Natural killer cell treated with Interleukin-12 subunit alpha and Interleukin-12 subunit beta and Interleukin-15 and Interleukin-18, amount 100 ng/mL, for 72 hours (primary cell): ENCODE measurements at regions not wholly inside any gene's neighbourhood (a gene's known extent, or its start where the extent isn't known, plus 50 kb on each side); places are given as distances from the start of the nearest gene placed in this dataset.
"Not testable (repeated sequence)": the region's sequence is repeated elsewhere in the genome, so short reads cannot be mapped to it uniquely, and the experiment has no call there.

Source experiments
- ATAC-seq, 2 donors: fragments of 150-1000 bp; cut with Tn5 transposase in 1 of 2; sonication (Bioruptor Pico), chemical (Tn5 transposase) in 1 of 2; 2 replicates each; pipeline ENCODE4 v1.10.0; 2021
- DNase-seq: peaks from one replicate; pipeline ENCODE4 v3.0.0; 2022; ENCODE audit warnings: low spot score
- H3K27ac Mint-ChIP-seq, 2 donors: 1 replicate in 1 of 2; 2 replicates in 1 of 2; pipeline ENCODE4 v1.8.0; 2022; ENCODE audit warnings: mixed read lengths in 2 of 2, mild to moderate bottlenecking in 1 of 2, moderate library complexity in 1 of 2
- H3K27me3 Mint-ChIP-seq, 2 donors: 1 replicate in 1 of 2; 2 replicates in 1 of 2; pipeline ENCODE4 v1.8.0; 2022; ENCODE audit warnings: mixed read lengths in 2 of 2
- H3K36me3 Mint-ChIP-seq: one replicate; pipeline ENCODE4 v1.8.0; 2022; ENCODE audit warnings: mixed read lengths
- H3K4me1 Mint-ChIP-seq, 2 donors: 1 replicate in 1 of 2; 2 replicates in 1 of 2; pipeline ENCODE4 v1.8.0; 2022; ENCODE audit warnings: low read depth in 2 of 2, mixed read lengths in 2 of 2, mild to moderate bottlenecking in 1 of 2
- H3K4me3 Mint-ChIP-seq: one replicate; pipeline ENCODE4 v1.8.0; 2022; ENCODE audit warnings: mixed read lengths
- H3K9me3 Mint-ChIP-seq: 2 replicates; pipeline ENCODE4 v1.8.0; 2022; ENCODE audit warnings: mixed read lengths

DNA sequence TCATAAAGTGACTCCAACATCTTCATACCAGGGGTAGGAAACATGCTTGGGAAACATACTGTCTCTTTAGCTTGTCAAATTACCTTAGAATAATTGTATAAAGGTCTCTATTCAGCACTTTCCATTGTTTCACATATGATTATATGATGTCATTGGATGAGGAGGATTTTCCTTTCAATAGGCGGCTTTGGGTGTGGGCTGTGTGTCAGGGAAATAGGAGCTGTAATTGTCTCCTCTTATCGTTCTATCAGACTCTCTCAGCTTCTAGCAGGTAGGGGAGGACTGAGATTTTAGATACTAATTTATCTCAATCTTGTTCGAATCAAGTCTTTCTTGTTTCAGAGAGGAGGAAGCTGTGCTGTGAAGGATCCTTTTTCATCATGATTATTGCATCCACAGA, 179.4 kb upstream of the OLIG3 start:
- Mint-ChIP-seq H3K9me3 (no peaks in the 10 kb centered on the region), H3K27ac (no peak overlapping the region), H3K4me3 (no peak overlapping the region), H3K27me3 (peaks cover 12 to 15% of the 10 kb centered on the region in 2 donors), H3K4me1 (peaks cover 18% of the 10 kb centered on the region in 2 donors), H3K36me3 (no peaks in the 10 kb centered on the region)
- ATAC-seq, result no peak
- DNase-seq, result no peak

- H3K27me3 Mint-ChIP-seq, result peaks cover 8 to 10% of the 10 kb centered on the region in 2 donors
- ATAC-seq, result peak in 1 of 2 donors; percentile 41
- H3K36me3 Mint-ChIP-seq, result peaks cover 1% of the 10 kb centered on the region
- DNase-seq, result no peak
- no peaks in the 10 kb centered on the region for H3K9me3 Mint-ChIP-seq
- H3K27ac Mint-ChIP-seq, result peak overlapping the region; percentile 31 to 54
- H3K4me3 Mint-ChIP-seq, result peak overlapping the region; percentile 43
- peaks cover 34 to 38% of the 10 kb centered on the region in 2 donors for H3K4me1 Mint-ChIP-seq
These were observed 182.7 kb upstream of the OLIG3 start for GRCh38 chr6:137676888-137677287.

- Mint-ChIP-seq H3K27ac (peak overlapping the region; percentile 31 to 78), H3K27me3 (peaks cover 10% of the 10 kb centered on the region in 2 donors), H3K4me3 (peak overlapping the region; percentile 43), H3K4me1 (peaks cover 37 to 38% of the 10 kb centered on the region in 2 donors), H3K36me3 (peaks cover 5% of the 10 kb centered on the region), H3K9me3 (no peaks in the 10 kb centered on the region)
- ATAC-seq (no peak), DNase-seq (no peak)
These were observed 183.5 kb upstream of the OLIG3 start for GRCh38 chr6:137677709-137678108.

DNA sequence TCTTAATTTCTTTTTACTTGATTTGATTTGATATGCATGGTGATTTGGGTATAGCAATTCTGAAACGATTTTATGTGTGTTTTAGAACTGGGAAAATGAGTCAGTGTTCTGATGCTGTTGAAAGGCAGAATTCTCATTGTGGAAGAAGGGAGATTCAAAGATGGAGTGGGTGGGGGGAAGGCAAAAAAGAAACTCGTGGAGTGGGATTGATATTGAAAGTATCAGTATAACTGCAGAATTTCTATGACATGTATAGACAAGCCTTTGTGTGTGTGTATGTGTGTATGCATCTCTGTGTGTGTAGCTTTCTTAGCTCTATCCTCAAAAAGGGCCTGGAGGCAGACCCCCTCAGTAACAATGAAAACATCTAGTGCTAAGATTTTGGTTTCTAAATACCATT, 184.3 kb upstream of the OLIG3 start:
- DNase-seq, result no peak
- H3K4me3 Mint-ChIP-seq, result peak overlapping the region; percentile 13

GRCh38 chr6:137680705-137681346, 186.2 kb upstream of the TNFAIP3 start:
- Mint-ChIP-seq H3K4me1 (peaks cover 42 to 46% of the 10 kb centered on the region in 2 donors), H3K4me3 (peak overlapping the region; percentile 65), H3K36me3 (peaks cover 5% of the 10 kb centered on the region), H3K27me3 (peaks cover 10 to 11% of the 10 kb centered on the region in 2 donors), H3K27ac (peak overlapping the region; percentile 71 to 89), H3K9me3 (no peaks in the 10 kb centered on the region)
- DNase-seq (no peak), ATAC-seq (peak; percentile 77 to 83)

More for the DNA sequence above, 184.3 kb upstream of the OLIG3 start:
- peak; percentile 71 to 75 for ATAC-seq
- Mint-ChIP-seq H3K9me3 (no peaks in the 10 kb centered on the region), H3K36me3 (peaks cover 5% of the 10 kb centered on the region), H3K27me3 (peaks cover 8 to 10% of the 10 kb centered on the region in 2 donors), H3K27ac (peak overlapping the region; percentile 31 to 78), H3K4me1 (peaks cover 37 to 38% of the 10 kb centered on the region in 2 donors)

DNA sequence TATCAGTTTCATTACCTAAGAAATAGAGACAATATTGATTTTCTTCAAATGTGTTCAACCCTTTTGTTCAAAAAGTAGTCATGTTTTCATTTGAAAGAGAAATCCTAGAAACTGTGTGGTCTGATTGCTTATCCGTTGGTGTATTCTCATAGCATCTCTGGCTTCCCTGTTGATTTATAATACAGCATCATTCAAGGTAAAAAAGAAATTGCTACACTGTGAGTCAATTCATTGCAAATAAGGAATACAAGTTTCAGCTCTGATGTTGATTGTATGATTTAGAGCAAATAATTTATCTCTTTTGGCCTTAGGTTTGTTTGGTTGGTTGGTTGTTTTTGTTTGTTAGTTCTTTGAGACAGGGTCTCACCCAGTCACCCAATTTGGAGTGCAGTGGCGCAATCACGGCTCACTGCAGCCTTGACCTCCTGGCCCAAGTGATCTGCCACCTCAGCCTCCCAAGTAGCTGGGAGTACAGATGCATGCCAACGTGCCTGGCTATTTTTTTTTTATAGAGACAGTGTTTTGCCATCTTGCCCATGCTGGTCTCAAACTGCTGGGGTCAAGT, 185.5 kb upstream of the TNFAIP3 start:
- no peak for DNase-seq
- no peak overlapping the region for H3K4me3 Mint-ChIP-seq
- peak overlapping the region; percentile 71 to 89 for H3K27ac Mint-ChIP-seq
- H3K9me3 Mint-ChIP-seq, result no peaks in the 10 kb centered on the region
- no peak for ATAC-seq
- peaks cover 5% of the 10 kb centered on the region for H3K36me3 Mint-ChIP-seq
- peaks cover 41 to 45% of the 10 kb centered on the region in 2 donors for H3K4me1 Mint-ChIP-seq
- H3K27me3 Mint-ChIP-seq, result peaks cover 10 to 11% of the 10 kb centered on the region in 2 donors

GRCh38 chr6:137682658-137683057, 184.4 kb upstream of the TNFAIP3 start:
- not testable (repeated sequence) for DNase-seq, H3K9me3 Mint-ChIP-seq, H3K36me3 Mint-ChIP-seq, H3K4me3 Mint-ChIP-seq, ATAC-seq, H3K27ac Mint-ChIP-seq
- Mint-ChIP-seq H3K4me1 (peaks cover 35 to 36% of the 10 kb centered on the region in 2 donors), H3K27me3 (peaks cover 10 to 11% of the 10 kb centered on the region in 2 donors)

DNA sequence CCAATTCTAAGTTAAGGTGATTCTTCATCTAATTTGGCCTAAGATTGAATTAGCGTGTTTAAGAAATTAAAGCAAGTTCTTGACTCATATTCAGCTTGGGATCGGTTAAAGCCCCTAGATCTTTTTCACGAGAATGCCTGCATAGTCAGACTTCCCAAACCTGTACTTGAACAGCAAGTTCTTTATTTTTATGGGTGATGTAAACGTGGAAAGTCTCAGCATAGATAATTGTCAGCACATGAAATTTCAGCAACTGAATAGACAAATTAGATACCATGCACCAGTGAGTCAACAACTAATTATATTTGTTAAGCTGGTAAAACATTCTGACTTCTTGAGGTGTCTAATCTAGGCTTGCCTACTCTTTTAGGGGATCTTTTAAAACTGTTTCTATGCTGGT, 183.1 kb upstream of the TNFAIP3 start:
- H3K9me3 Mint-ChIP-seq, result no peaks in the 10 kb centered on the region
- peaks cover 5% of the 10 kb centered on the region for H3K36me3 Mint-ChIP-seq
- ATAC-seq, result no peak
- no peak overlapping the region for H3K4me3 Mint-ChIP-seq
- DNase-seq, result no peak
- no peak overlapping the region for H3K27ac Mint-ChIP-seq
- peaks cover 0 to 11% of the 10 kb centered on the region in 2 donors for H3K27me3 Mint-ChIP-seq
- H3K4me1 Mint-ChIP-seq, result peaks cover 29 to 35% of the 10 kb centered on the region in 2 donors

GRCh38 chr6:137685798-137686375, 181.2 kb upstream of the TNFAIP3 start:
- Mint-ChIP-seq H3K27me3 (peaks cover 0 to 6% of the 10 kb centered on the region in 2 donors), H3K4me3 (no peak overlapping the region), H3K36me3 (peaks cover 5% of the 10 kb centered on the region), H3K27ac (no peak overlapping the region), H3K9me3 (peaks cover 2% of the 10 kb centered on the region), H3K4me1 (peaks cover 22 to 24% of the 10 kb centered on the region in 2 donors)
- no peak for DNase-seq
- ATAC-seq, result no peak

DNA sequence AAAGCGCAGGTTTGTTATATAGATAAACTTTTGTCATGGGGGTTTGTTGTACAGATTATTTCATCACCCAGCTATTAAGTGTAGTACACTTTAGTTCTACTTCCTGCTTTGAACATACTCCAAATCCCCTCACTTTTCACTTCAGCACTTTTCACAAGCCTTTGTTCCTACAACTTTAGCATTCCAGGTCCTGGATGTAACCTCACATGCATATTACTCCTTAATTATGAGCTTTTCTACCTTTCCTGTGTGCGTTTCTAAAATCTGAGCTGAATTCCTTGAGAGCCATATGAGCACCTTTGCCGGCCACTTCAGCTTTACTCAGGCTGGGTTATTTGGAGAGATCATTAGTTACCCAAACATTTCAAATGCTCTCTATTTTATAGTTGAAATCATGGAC, 179.2 kb upstream of the TNFAIP3 start:
- peak overlapping the region in 1 of 2 donors; percentile 67 for H3K27ac Mint-ChIP-seq
- ATAC-seq, result no peak
- H3K4me1 Mint-ChIP-seq, result peaks cover 14 to 18% of the 10 kb centered on the region in 2 donors
- peaks cover 2% of the 10 kb centered on the region for H3K9me3 Mint-ChIP-seq
- no peaks in the 10 kb centered on the region for H3K36me3 Mint-ChIP-seq
- DNase-seq, result no peak
- H3K4me3 Mint-ChIP-seq, result no peak overlapping the region
- H3K27me3 Mint-ChIP-seq, result peaks cover 0 to 3% of the 10 kb centered on the region in 2 donors

DNA sequence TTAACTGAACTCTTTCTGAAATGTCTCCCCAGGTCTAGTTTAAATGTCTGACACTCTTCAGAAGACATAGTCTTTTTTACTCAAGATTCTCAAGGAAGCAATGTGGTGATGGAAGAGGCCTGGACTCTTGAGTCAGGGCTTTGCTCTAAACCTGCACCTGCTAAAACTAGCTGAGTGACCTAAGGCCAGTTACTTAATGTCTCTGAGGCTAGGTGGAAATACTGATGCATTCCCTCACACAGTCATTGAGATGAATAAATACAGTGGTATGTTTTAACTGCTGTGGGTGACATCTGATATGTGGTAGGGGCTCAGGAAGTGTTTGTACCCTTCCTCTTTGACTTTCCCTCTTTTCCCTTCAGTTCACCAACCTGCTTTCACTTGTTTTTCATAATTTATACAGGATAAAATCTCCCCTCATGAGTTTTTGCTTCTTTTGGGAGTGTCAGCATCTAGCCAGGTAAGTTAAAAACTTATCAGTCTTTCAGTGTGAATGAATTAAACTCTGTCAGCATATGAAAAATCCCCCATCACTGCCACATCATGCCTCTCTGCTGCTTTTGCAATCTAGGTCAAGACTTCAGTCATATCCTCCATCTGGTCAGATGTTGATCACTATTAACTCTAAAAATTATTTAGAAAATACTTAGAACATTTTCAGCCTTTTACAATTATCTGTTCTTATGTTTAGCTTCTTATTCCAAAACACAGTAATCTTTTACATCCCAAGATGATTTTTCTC, 178.7 kb upstream of the TNFAIP3 start:
- Mint-ChIP-seq H3K36me3 (no peaks in the 10 kb centered on the region), H3K4me1 (peaks cover 14 to 18% of the 10 kb centered on the region in 2 donors), H3K27ac (peak overlapping the region; percentile 46 to 67), H3K4me3 (peak overlapping the region; percentile 28), H3K27me3 (peaks cover 0 to 3% of the 10 kb centered on the region in 2 donors), H3K9me3 (peaks cover 2% of the 10 kb centered on the region)
- no peak for DNase-seq
- ATAC-seq, result peak in 1 of 2 donors; percentile 41

GRCh38 chr6:137689377-137689776, 177.7 kb upstream of the TNFAIP3 start:
- Mint-ChIP-seq H3K27me3 (peaks cover 0 to 3% of the 10 kb centered on the region in 2 donors), H3K4me3 (no peak overlapping the region), H3K27ac (no peak overlapping the region), H3K36me3 (no peaks in the 10 kb centered on the region), H3K9me3 (peaks cover 2% of the 10 kb centered on the region), H3K4me1 (peaks cover 16% of the 10 kb centered on the region in 2 donors)
- DNase-seq, result no peak
- no peak for ATAC-seq

DNA sequence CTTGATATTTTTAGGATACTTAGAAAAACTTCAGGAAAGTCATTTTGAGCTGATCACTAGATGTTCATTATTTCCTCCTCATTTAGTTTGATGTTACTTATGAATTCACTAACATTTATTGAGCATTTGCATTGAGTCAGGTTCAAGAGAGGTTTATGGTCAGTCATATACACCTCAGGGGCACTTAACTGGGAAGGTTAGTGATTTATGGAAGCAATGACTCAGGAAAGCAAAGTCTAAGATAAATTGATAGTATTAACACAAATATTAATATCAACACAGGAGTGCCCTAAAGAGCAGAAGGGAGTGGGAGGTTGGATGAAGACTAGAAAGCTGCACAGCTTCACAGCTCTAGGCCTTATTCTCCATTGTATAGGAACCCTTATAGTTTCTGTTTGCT, 177.0 kb upstream of the TNFAIP3 start:
- H3K27ac Mint-ChIP-seq, result no peak overlapping the region
- H3K27me3 Mint-ChIP-seq, result peaks cover 0 to 2% of the 10 kb centered on the region in 2 donors
- DNase-seq (no peak), ATAC-seq (no peak)
- no peak overlapping the region for H3K4me3 Mint-ChIP-seq
- peaks cover 10 to 12% of the 10 kb centered on the region in 2 donors for H3K4me1 Mint-ChIP-seq
- peaks cover 2% of the 10 kb centered on the region for H3K9me3 Mint-ChIP-seq
- no peaks in the 10 kb centered on the region for H3K36me3 Mint-ChIP-seq
